ENCODE measurements at regions not wholly inside any gene's neighbourhood (a gene's known extent, or its start where the extent isn't known, plus 50 kb on each side); places are given as distances from the start of the nearest gene placed in this dataset.

DNA sequence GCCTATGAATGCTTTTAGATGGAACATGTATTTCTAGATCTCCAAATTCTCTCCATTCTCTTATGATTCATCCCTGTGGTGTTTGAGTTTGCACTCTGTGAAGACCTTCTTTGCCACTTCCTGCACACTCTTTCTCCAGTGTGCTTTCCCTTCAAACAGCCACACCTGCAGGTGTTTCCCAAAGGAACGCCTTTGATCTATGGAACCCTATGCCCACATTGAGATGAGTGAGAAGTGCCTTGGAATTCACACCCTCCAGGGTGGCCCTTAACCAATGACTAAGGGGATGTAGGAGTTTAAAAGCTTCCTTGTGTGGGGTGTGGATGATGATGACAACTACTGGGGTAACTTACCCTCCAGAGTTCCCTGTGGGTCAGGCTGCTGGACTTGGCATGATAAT is 570.1 kb downstream of the DHX35 start:
- no CpG with 5 or more reads among the region's 1 CpG for WGBS (ENCODE audit: insufficient coverage)

DNA sequence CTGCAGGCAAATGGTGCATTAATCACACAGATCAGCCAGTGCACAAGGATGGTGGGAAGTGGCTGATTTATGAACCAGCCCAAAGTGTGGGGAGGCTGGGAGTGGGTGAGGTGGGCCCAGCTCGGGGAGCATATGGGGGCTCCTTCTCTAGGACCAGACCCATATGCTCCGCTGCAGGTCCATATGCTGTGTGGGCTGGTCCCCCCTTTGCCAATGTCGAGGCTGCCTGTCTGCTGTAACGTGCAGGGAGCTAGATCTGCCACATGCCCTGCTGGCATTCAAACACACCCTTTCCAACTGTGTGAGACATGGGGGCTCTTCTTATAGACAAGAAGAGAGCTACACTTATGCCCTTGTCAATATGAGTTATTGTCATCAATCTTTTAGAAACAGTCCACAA is 566.3 kb downstream of the DHX35 start:
- Histone ChIP-seq H3K27me3 (ENCODE audit: control insufficient read depth, insufficient read depth, low read length) (no peaks in the 10 kb centered on the region), H3K4me3 (ENCODE audit: low read length) (no peak overlapping the region), H3K9me3 (replicated peaks; ENCODE audit: control insufficient read depth, low read depth, low read length) (no peaks in the 10 kb centered on the region), H3K27ac (ENCODE audit: low read length) (no peak overlapping the region), H3K36me3 (ENCODE audit: control insufficient read depth, insufficient read depth, low read length) (no peaks in the 10 kb centered on the region), H3K4me1 (ENCODE audit: control insufficient read depth, insufficient read depth, low read length) (peaks cover 2% of the 10 kb centered on the region)
- DNase-seq = no peak
- 100% methylated on average over 3 of the region's 4 CpGs for WGBS (ENCODE audit: insufficient coverage)

More for the DNA sequence above, 570.1 kb downstream of the DHX35 start:
- peaks cover 2% of the 10 kb centered on the region for H3K4me1 ChIP-seq (ENCODE audit: control insufficient read depth, insufficient read depth, low read length)
- H3K9me3 ChIP-seq (replicated peaks; ENCODE audit: control insufficient read depth, low read depth, low read length) = peaks cover 3% of the 10 kb centered on the region
- no peak for DNase-seq
- H3K27ac ChIP-seq (ENCODE audit: low read length) = no peak overlapping the region
- H3K27me3 ChIP-seq (ENCODE audit: control insufficient read depth, insufficient read depth, low read length) = no peaks in the 10 kb centered on the region
- no peaks in the 10 kb centered on the region for H3K36me3 ChIP-seq (ENCODE audit: control insufficient read depth, insufficient read depth, low read length)
- H3K4me3 ChIP-seq (ENCODE audit: low read length) = no peak overlapping the region

GRCh38 chr20:39524371-39524911 is 562.3 kb downstream of the DHX35 start:
- Histone ChIP-seq H3K27ac (ENCODE audit: low read length) (no peak overlapping the region), H3K9me3 (replicated peaks; ENCODE audit: control insufficient read depth, low read depth, low read length) (no peaks in the 10 kb centered on the region), H3K4me1 (ENCODE audit: control insufficient read depth, insufficient read depth, low read length) (no peaks in the 10 kb centered on the region), H3K27me3 (ENCODE audit: control insufficient read depth, insufficient read depth, low read length) (no peaks in the 10 kb centered on the region), H3K36me3 (ENCODE audit: control insufficient read depth, insufficient read depth, low read length) (no peaks in the 10 kb centered on the region), H3K4me3 (ENCODE audit: low read length) (no peak overlapping the region)
- DNase-seq = peak; percentile 85
- 41% methylated on average over 3 of the region's 4 CpGs for WGBS (ENCODE audit: insufficient coverage)

GRCh38 chr20:39523405-39523804 is 561.3 kb downstream of the DHX35 start:
- DNase-seq = peak; percentile 26
- Histone ChIP-seq H3K27me3 (ENCODE audit: control insufficient read depth, insufficient read depth, low read length) (no peaks in the 10 kb centered on the region), H3K4me3 (ENCODE audit: low read length) (no peak overlapping the region), H3K27ac (ENCODE audit: low read length) (no peak overlapping the region), H3K4me1 (ENCODE audit: control insufficient read depth, insufficient read depth, low read length) (no peaks in the 10 kb centered on the region), H3K36me3 (ENCODE audit: control insufficient read depth, insufficient read depth, low read length) (no peaks in the 10 kb centered on the region), H3K9me3 (replicated peaks; ENCODE audit: control insufficient read depth, low read depth, low read length) (no peaks in the 10 kb centered on the region)
- WGBS (ENCODE audit: insufficient coverage) = no CpG with 5 or more reads among the region's 1 CpG

GRCh38 chr20:39518654-39519053 is 556.5 kb downstream of the DHX35 start:
- no peaks in the 10 kb centered on the region for H3K36me3 ChIP-seq (ENCODE audit: control insufficient read depth, insufficient read depth, low read length)
- DNase-seq = no peak
- no peak overlapping the region for H3K27ac ChIP-seq (ENCODE audit: low read length)
- H3K9me3 ChIP-seq (replicated peaks; ENCODE audit: control insufficient read depth, low read depth, low read length) = no peaks in the 10 kb centered on the region
- H3K4me1 ChIP-seq (ENCODE audit: control insufficient read depth, insufficient read depth, low read length) = no peaks in the 10 kb centered on the region
- no peak overlapping the region for H3K4me3 ChIP-seq (ENCODE audit: low read length)
- 60% methylated on average over 1 of the region's 5 CpGs for WGBS (ENCODE audit: insufficient coverage)
- H3K27me3 ChIP-seq (ENCODE audit: control insufficient read depth, insufficient read depth, low read length) = no peaks in the 10 kb centered on the region

DNA sequence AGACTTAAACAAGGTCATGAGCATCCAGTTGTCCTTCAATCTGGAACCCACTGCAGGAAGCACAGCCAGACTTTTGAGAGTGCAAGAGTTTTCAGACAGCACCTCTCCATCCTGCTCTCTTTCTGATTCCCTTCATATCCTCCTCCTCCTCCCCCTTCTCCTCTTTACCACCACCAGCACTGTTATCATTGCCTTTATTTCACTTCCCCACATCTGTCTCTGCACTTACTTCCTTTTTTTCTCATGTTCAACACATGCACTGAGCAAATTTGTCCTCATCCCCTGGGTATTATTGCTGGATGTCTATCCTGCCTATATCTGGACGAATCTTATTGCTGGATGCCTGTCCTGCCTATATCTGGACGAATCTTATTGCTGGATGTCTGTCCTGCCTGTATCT is 554.8 kb downstream of the DHX35 start:
- H3K27ac ChIP-seq (ENCODE audit: low read length) = no peak overlapping the region
- H3K27me3 ChIP-seq (ENCODE audit: control insufficient read depth, insufficient read depth, low read length) = no peaks in the 10 kb centered on the region
- no peaks in the 10 kb centered on the region for H3K36me3 ChIP-seq (ENCODE audit: control insufficient read depth, insufficient read depth, low read length)
- 42% methylated on average over 2 of the region's 2 CpGs for WGBS (ENCODE audit: insufficient coverage)
- no peaks in the 10 kb centered on the region for H3K9me3 ChIP-seq (replicated peaks; ENCODE audit: control insufficient read depth, low read depth, low read length)
- DNase-seq = no peak
- no peak overlapping the region for H3K4me3 ChIP-seq (ENCODE audit: low read length)
- H3K4me1 ChIP-seq (ENCODE audit: control insufficient read depth, insufficient read depth, low read length) = no peaks in the 10 kb centered on the region

DNA sequence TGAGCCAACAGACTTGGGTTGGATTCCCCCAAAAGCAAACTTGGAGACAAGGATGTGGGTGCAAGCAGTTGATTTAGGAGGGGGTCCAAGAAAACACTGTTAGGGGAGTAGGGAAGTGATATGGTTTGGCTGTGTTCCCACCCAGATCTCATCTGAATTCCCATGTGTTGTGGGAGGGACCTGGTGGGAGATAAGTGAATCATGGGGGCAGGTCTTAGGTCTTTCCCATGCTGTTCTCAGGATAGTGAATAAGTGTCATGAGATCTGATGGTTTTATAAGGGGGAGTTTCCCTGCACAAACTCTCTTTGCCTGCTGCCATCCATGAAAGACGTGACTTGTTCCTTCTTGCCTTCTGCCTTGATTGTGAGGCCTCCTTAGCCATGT is 542.6 kb downstream of the DHX35 start:
- Histone ChIP-seq H3K27me3 (ENCODE audit: control insufficient read depth, insufficient read depth, low read length) (no peaks in the 10 kb centered on the region), H3K4me3 (ENCODE audit: low read length) (no peak overlapping the region), H3K36me3 (ENCODE audit: control insufficient read depth, insufficient read depth, low read length) (no peaks in the 10 kb centered on the region), H3K9me3 (replicated peaks; ENCODE audit: control insufficient read depth, low read depth, low read length) (no peaks in the 10 kb centered on the region), H3K27ac (ENCODE audit: low read length) (no peak overlapping the region), H3K4me1 (ENCODE audit: control insufficient read depth, insufficient read depth, low read length) (no peaks in the 10 kb centered on the region)
- no peak for DNase-seq
- no CpG with 5 or more reads among the region's 1 CpG for WGBS (ENCODE audit: insufficient coverage)

GRCh38 chr20:39503902-39504709 is 542.0 kb downstream of the DHX35 start:
- 67% methylated on average over 1 of the region's 4 CpGs for WGBS (ENCODE audit: insufficient coverage)
- H3K27me3 ChIP-seq (ENCODE audit: control insufficient read depth, insufficient read depth, low read length) = no peaks in the 10 kb centered on the region
- no peaks in the 10 kb centered on the region for H3K9me3 ChIP-seq (replicated peaks; ENCODE audit: control insufficient read depth, low read depth, low read length)
- no peaks in the 10 kb centered on the region for H3K4me1 ChIP-seq (ENCODE audit: control insufficient read depth, insufficient read depth, low read length)
- no peak overlapping the region for H3K27ac ChIP-seq (ENCODE audit: low read length)
- DNase-seq = no peak
- H3K4me3 ChIP-seq (ENCODE audit: low read length) = no peak overlapping the region
- no peaks in the 10 kb centered on the region for H3K36me3 ChIP-seq (ENCODE audit: control insufficient read depth, insufficient read depth, low read length)

DNA sequence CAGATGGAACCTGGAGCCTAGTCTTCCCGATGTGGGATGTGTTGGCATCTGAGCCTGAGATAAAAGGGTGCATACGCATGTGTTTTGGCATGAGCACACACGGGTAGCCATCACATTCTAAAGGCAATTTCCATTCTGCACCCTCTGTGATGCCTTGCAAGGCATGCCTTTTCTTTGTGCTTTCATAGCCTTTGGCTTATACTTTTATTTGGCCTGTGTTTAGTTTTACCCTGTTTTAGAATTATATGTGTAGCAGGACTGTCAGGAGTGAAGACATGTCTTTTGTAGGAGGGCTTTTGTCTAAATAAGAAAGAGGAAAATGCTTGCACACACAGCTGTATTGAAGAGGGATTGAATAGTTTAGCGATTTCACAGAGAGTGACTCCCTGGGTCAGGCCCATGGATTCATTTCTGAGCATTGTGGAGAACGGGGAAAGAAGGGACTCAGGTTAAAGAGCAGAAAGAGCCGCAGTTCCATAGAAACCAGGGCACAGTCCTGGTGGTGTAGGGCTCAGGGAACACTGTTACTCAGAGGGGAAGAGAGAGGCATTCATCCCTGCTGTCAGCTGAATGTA is 530.2 kb downstream of the DHX35 start:
- no peaks in the 10 kb centered on the region for H3K9me3 ChIP-seq (replicated peaks; ENCODE audit: control insufficient read depth, low read depth, low read length)
- no peak overlapping the region for H3K4me3 ChIP-seq (ENCODE audit: low read length)
- no peaks in the 10 kb centered on the region for H3K36me3 ChIP-seq (ENCODE audit: control insufficient read depth, insufficient read depth, low read length)
- H3K27ac ChIP-seq (ENCODE audit: low read length) = no peak overlapping the region
- 75% methylated on average over 3 of the region's 6 CpGs for WGBS (ENCODE audit: insufficient coverage)
- no peaks in the 10 kb centered on the region for H3K27me3 ChIP-seq (ENCODE audit: control insufficient read depth, insufficient read depth, low read length)
- H3K4me1 ChIP-seq (ENCODE audit: control insufficient read depth, insufficient read depth, low read length) = no peaks in the 10 kb centered on the region
- DNase-seq = no peak

- Histone ChIP-seq H3K27ac (ENCODE audit: low read length) (no peak overlapping the region), H3K9me3 (replicated peaks; ENCODE audit: control insufficient read depth, low read depth, low read length) (no peaks in the 10 kb centered on the region), H3K4me1 (ENCODE audit: control insufficient read depth, insufficient read depth, low read length) (no peaks in the 10 kb centered on the region), H3K27me3 (ENCODE audit: control insufficient read depth, insufficient read depth, low read length) (no peaks in the 10 kb centered on the region), H3K36me3 (ENCODE audit: control insufficient read depth, insufficient read depth, low read length) (no peaks in the 10 kb centered on the region), H3K4me3 (ENCODE audit: low read length) (no peak overlapping the region)
- WGBS (ENCODE audit: insufficient coverage) = no CpG with 5 or more reads among the region's 1 CpG
- DNase-seq = no peak
Observed at GRCh38 chr20:39491711-39492110, 529.6 kb downstream of the DHX35 start.
